H54 (cell line): ENCODE measurements at regions not wholly inside any gene's neighbourhood (a gene's known extent, or its start where the extent isn't known, plus 50 kb on each side); places are given as distances from the start of the nearest gene placed in this dataset.
"Not testable (repeated sequence)": the region's sequence is repeated elsewhere in the genome, so short reads cannot be mapped to it uniquely, and the experiment has no call there.

Experiments
- DNase-seq: peaks from one replicate; pipeline ENCODE4 v3.0.0; 2011; ENCODE audit warnings: low spot score, mixed read lengths; ENCODE audit not compliant: insufficient read length
- FAIRE-seq: peaks from 3 replicates; lab custom pipeline; 2011; peaks lifted over from hg19 to GRCh38; lab: Jason Lieb, UNC
- POLR2A ChIP-seq: IDR thresholded peaks from 2 replicates; pipeline ENCODE4 v1.6.1; 2011; ENCODE audit warnings: low read depth, mild to moderate bottlenecking, low read length

- DNase-seq (no peak), FAIRE-seq (no peak)
- TF ChIP-seq POLR2A: no peak
These were observed 345.7 kb downstream of the UTRN start for GRCh38 chr6:144630857-144631256.

DNA sequence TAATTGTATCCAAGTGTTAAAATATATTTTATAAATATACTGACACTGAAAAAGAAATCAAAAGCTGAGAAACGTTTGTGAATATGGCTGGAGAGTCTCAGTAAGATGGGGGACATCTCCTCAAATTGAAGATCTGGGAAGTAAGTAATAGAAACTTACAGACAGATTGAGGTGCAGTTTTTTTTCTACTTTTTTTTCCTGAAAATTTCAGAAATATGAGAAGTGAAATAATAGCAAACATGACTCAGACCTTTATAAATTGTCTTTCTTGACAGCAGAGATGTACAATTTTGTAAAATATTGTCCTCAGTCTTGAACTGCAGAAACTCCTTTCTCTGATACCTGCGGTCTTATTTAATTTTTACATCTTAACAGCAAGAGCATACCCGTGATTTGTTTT, 347.1 kb downstream of the UTRN start:
- FAIRE-seq (no peak), DNase-seq (no peak)
- TF ChIP-seq POLR2A: no peak

- TF ChIP-seq POLR2A: no peak
- DNase-seq (no peak), FAIRE-seq (no peak)
These were observed 348.8 kb downstream of the UTRN start for GRCh38 chr6:144633886-144634285.

DNA sequence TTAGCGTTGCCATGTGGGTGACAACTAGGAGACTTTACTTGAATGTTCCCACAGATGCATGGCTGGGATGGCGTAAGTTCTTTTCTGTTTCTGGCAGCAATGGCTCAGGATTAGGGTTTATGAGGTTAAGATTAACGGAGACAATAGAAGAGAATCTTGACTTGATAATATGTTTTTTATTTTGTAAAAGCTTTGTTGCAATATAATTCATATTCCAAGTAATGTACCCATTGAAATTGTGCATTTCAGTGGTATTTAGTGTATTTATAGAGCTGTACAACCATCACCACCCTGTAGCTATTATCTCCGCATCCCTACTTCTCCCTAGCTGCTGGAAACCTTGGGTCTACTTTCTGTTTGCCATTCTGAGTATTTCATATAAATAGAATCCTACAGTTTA, 349.2 kb downstream of the UTRN start:
- no peak for TF ChIP-seq POLR2A
- no peak for FAIRE-seq
- DNase-seq: no peak

DNA sequence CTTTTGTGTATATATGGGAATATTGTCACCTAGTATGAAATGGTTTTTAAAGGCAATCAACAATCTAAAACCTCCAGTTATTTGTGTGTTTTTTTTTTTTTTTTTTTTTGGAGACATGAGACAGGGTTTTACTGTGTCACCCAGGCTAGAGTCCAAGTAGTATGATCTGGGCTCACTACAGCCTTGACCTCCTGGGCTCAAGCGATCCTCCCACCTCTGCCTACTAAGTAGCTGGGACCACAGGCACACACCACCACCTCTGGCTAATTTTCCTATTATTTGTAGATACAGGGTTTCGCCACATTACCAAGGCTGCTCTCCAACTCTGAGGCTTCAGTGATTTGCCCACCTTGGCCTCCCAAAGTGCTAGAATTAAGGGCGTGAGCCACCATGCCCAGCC, 349.9 kb downstream of the UTRN start:
- FAIRE-seq: no peak
- no peak for TF ChIP-seq POLR2A

DNA sequence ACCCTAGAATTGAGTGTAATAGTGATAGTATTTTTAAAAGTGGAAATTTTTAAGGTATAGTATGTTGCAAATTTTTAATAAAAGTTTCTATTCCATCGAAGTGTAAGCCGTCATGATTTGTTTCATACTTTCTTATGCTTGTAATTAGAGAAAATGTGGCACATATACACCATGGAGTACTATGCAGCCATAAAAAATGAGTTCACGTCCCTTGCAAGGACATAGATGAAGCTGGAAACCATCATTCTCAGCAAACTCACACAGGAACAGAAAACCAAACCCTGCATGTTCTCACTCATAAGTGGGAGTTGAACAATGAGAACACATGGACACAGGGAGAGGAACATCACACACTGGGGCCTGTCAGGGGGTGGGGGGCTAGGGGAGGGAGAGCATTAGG, 350.9 kb downstream of the UTRN start:
- DNase-seq, FAIRE-seq: not testable (repeated sequence)

More for the DNA sequence above, 349.9 kb downstream of the UTRN start:
- DNase-seq: no peak

- FAIRE-seq (no peak), DNase-seq (no peak)
- TF ChIP-seq POLR2A: no peak
These were observed 352.4 kb downstream of the UTRN start for GRCh38 chr6:144637541-144637940.

GRCh38 chr6:144639654-144640053, 354.5 kb downstream of the UTRN start:
- FAIRE-seq (no peak), DNase-seq (no peak)
- no peak for TF ChIP-seq POLR2A

DNA sequence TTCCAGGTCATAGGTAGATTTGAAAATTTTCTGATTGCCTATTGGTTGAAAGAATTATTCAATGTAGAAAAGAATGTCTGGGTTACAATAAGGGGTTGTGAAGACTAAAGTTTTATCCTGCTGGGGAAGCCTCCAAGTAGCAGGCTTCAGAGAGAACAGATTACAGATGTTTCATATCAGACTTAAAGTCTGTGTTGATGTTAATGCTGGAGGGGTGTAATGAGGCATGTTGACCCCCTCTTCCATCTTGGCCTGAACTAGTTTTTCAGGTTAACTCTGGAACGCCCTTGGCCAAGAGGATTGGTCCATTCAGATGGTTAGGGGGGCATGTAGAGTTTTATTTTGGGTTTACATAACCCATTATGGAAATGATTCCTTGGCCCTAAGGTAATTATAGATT, 356.2 kb downstream of the UTRN start:
- DNase-seq (no peak), FAIRE-seq (no peak)
- no peak for TF ChIP-seq POLR2A

GRCh38 chr6:144644776-144645175, 359.6 kb downstream of the UTRN start:
- DNase-seq: no peak
- TF ChIP-seq POLR2A: no peak
- FAIRE-seq: no peak

DNA sequence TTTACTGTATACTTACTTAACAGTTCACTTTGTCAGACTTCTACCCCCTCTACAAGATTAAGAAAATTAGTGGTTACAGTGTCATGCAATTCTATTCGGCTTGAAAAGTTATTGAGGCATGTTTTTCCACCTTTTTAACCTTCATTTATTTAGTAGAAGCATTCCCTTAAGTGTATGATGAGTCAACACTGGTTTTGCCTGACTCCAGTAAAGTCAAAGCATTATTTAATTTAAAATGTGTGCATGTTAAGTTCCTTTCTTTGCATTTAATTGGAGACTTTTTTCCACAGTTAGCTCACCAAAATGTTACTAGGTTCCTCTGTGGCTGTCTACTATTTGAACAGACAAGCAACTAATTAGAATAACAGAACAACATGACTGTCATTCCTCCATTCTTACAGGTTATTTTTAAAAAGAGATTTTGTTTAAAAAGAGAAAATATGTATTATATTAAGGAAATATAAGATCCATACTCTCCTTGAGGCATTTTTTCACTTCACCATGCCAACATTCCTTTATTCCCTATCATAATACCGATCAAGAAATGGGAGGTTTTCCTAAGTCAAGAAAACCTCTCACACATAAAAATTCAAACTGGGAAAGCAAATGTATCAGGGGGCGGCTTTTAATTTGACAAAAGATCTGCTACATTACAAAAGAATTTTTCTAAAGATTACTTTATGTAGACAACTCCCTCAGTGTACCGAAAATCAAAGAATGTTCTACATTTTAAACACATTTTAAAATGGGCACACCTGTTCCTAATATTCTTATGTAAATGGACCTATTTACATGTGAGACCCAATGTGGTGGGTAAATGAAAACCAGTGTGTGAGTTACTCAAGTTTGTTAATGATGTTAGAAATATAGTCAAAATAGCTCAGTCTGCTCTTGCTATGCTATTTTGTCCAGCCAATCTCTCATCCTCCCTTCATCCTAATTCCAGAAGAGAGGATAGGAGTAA, 361.2 kb downstream of the UTRN start:
- no peak for TF ChIP-seq POLR2A
- FAIRE-seq (no peak), DNase-seq (no peak)

DNA sequence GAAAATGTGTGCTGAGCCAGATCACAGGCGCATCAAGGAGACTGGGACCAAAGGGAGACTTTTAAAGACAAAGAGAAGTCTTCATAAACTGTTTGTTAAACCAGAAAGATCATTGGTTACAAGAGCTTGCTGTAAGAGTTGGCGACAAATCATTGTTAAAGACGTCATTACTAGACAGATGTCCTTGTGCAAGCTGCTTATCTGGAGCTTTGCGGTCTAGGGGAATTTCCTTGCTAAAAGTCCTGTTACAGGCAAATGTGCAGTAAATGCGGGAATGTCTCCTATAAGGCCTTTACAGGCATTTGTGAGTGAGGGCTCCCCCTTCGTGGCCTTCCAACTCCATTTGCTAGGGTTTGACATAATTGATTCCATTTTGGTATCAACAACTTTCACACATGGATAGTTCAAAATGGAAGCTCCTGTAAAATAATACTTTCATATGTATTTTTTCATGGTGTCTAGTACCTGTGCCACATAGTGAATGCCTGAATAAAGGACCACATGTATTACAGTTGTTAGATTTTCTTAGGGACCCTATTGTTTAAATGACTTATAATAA, 362.4 kb downstream of the UTRN start:
- TF ChIP-seq POLR2A: no peak
- FAIRE-seq (no peak), DNase-seq (no peak)

DNA sequence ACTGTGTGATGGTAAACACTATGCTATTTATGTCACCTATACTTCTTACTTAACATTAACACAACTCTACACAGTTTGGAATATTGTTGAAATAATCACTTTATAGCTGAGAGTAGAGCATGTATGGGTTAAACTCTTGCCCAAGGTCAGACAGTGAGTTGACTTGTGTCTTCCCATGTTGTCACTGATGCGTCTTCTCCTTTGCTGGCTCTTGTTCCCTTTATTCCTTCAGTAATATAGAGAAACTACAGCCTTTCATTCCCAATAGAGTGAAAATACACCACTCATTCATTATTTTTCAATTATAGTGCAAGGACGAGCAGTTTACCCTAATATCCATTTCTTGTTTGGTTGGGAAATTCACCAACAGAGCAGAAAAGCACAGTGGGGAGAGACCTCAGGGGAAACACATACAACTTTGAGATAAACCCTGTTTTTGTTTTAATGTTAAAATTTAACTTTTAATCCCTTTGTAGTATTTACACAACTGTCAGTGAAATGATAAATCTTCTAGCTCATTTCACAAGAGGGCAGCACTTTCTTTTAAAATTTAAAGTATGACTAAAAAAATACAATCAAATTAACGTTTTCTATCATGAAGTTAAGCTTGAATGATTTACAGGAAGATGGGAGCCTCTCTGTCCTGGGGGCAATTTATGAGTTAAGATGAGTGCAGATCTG, 363.0 kb downstream of the UTRN start:
- DNase-seq (no peak), FAIRE-seq (no peak)
- no peak for TF ChIP-seq POLR2A

- no peak for FAIRE-seq
- DNase-seq: no peak
- TF ChIP-seq POLR2A: no peak
These were observed 363.9 kb downstream of the UTRN start for GRCh38 chr6:144649085-144649484.
